Naive B cell (primary cell): ENCODE measurements at regions not wholly inside any gene's neighbourhood (a gene's known extent, or its start where the extent isn't known, plus 50 kb on each side); places are given as distances from the start of the nearest gene placed in this dataset.

Source experiments
- ATAC-seq, 2 donors: fragments of 150-1000 bp; cut with Tn5 transposase; 2 replicates each; pipeline ENCODE4 v1.10.0; 2021; ENCODE audit warnings: low read depth in 2 of 2, mild to moderate bottlenecking in 2 of 2, moderate library complexity in 2 of 2
- DNase-seq: peaks from one replicate; pipeline ENCODE4 v3.0.0; 2022
- H3K27ac Mint-ChIP-seq, 6 donors: one replicate each; pipeline ENCODE4 v1.8.0; 2020 to 2022; ENCODE audit warnings: mild to moderate bottlenecking in 6 of 6, mixed read lengths in 6 of 6, moderate library complexity in 5 of 6, inconsistent platforms in 2 of 6
- H3K27me3 Mint-ChIP-seq, 3 donors: one replicate each; pipeline ENCODE4 v1.8.0; 2021 to 2022; ENCODE audit warnings: mixed read lengths in 3 of 3, mild to moderate bottlenecking in 1 of 3
- H3K36me3 Mint-ChIP-seq, 2 donors: one replicate each; pipeline ENCODE4 v1.8.0; 2020 to 2022; ENCODE audit warnings: mixed read lengths in 2 of 2, inconsistent platforms in 1 of 2, mild to moderate bottlenecking in 1 of 2
- H3K4me1 Mint-ChIP-seq, 3 donors: one replicate each; pipeline ENCODE4 v1.8.0; 2020 to 2022; ENCODE audit warnings: mixed read lengths in 3 of 3, inconsistent platforms in 1 of 3, mild to moderate bottlenecking in 1 of 3, moderate library complexity in 1 of 3
- H3K4me3 Mint-ChIP-seq, 8 donors: one replicate each; pipeline ENCODE4 v1.8.0; 2020 to 2022; ENCODE audit warnings: mild to moderate bottlenecking in 8 of 8, mixed read lengths in 8 of 8, moderate library complexity in 8 of 8, inconsistent platforms in 2 of 8
- H3K9me3 Mint-ChIP-seq, 7 donors: one replicate each; pipeline ENCODE4 v1.8.0; 2020 to 2022; ENCODE audit warnings: mixed read lengths in 7 of 7, mild to moderate bottlenecking in 5 of 7, inconsistent platforms in 2 of 7, moderate library complexity in 1 of 7

- Mint-ChIP-seq H3K27ac (no peak overlapping the region), H3K4me1 (no peaks in the 10 kb centered on the region), H3K36me3 (peaks cover 0 to 9% of the 10 kb centered on the region in 2 donors), H3K27me3 (peaks cover 14 to 26% (median 14%) of the 10 kb centered on the region in 3 donors), H3K4me3 (no peak overlapping the region), H3K9me3 (peaks cover 0 to 6% (median under 1%) of the 10 kb centered on the region in 7 donors)
- no peak for DNase-seq
- ATAC-seq, result no peak
Observed at GRCh38 chr1:5639106-5639722, 353.0 kb downstream of the NPHP4 start.

GRCh38 chr1:5638582-5638981 is 353.6 kb downstream of the NPHP4 start:
- Mint-ChIP-seq H3K4me3 (no peak overlapping the region), H3K9me3 (peaks cover 0 to 6% (median 4%) of the 10 kb centered on the region in 7 donors), H3K27ac (no peak overlapping the region), H3K4me1 (no peaks in the 10 kb centered on the region), H3K36me3 (peaks cover 0 to 9% of the 10 kb centered on the region in 2 donors), H3K27me3 (peaks cover 8 to 21% (median 14%) of the 10 kb centered on the region in 3 donors)
- no peak for DNase-seq
- no peak for ATAC-seq

- Mint-ChIP-seq H3K27ac (no peak overlapping the region), H3K27me3 (peaks cover 1 to 18% (median 14%) of the 10 kb centered on the region in 3 donors), H3K4me1 (no peaks in the 10 kb centered on the region), H3K36me3 (peaks cover 0 to 9% of the 10 kb centered on the region in 2 donors), H3K9me3 (peaks cover 0 to 7% (median 4%) of the 10 kb centered on the region in 7 donors), H3K4me3 (no peak overlapping the region)
- no peak for DNase-seq
- no peak for ATAC-seq
Observed at GRCh38 chr1:5637171-5637570, 355.1 kb downstream of the NPHP4 start.

- peaks cover 0 to 9% of the 10 kb centered on the region in 2 donors for H3K36me3 Mint-ChIP-seq
- H3K27me3 Mint-ChIP-seq, result peaks cover 3 to 27% (median 8%) of the 10 kb centered on the region in 3 donors
- peaks cover 0 to 7% (median 2%) of the 10 kb centered on the region in 7 donors for H3K9me3 Mint-ChIP-seq
- ATAC-seq (no peak), DNase-seq (no peak)
- H3K27ac Mint-ChIP-seq, result no peak overlapping the region
- no peak overlapping the region for H3K4me3 Mint-ChIP-seq
- H3K4me1 Mint-ChIP-seq, result no peaks in the 10 kb centered on the region
Observed at GRCh38 chr1:5634893-5635292, 357.3 kb downstream of the NPHP4 start.

- ATAC-seq, result no peak
- Mint-ChIP-seq H3K27me3 (peaks cover 8 to 30% (median 11%) of the 10 kb centered on the region in 3 donors), H3K4me1 (no peaks in the 10 kb centered on the region), H3K27ac (peak overlapping the region in 2 of 6 donors; percentile 56 to 67), H3K9me3 (peaks cover 0 to 7% (median 0%) of the 10 kb centered on the region in 7 donors), H3K4me3 (no peak overlapping the region), H3K36me3 (peaks cover 0 to 9% of the 10 kb centered on the region in 2 donors)
- DNase-seq, result no peak
Observed at GRCh38 chr1:5632814-5633213, 359.4 kb downstream of the NPHP4 start.

- Mint-ChIP-seq H3K27me3 (peaks cover 8 to 27% (median 11%) of the 10 kb centered on the region in 3 donors), H3K9me3 (peaks cover 0 to 7% (median 0%) of the 10 kb centered on the region in 7 donors), H3K4me1 (no peaks in the 10 kb centered on the region), H3K4me3 (no peak overlapping the region), H3K36me3 (peaks cover 0 to 9% of the 10 kb centered on the region in 2 donors), H3K27ac (no peak overlapping the region)
- DNase-seq, result no peak
- no peak for ATAC-seq
Observed at GRCh38 chr1:5632224-5632623, 360.0 kb downstream of the NPHP4 start.

- H3K27me3 Mint-ChIP-seq, result peaks cover 7 to 25% (median 11%) of the 10 kb centered on the region in 3 donors
- peaks cover 0 to 2% (median 0%) of the 10 kb centered on the region in 7 donors for H3K9me3 Mint-ChIP-seq
- ATAC-seq (no peak), DNase-seq (no peak)
- no peak overlapping the region for H3K4me3 Mint-ChIP-seq
- H3K27ac Mint-ChIP-seq, result no peak overlapping the region
- no peaks in the 10 kb centered on the region for H3K36me3 Mint-ChIP-seq
- no peaks in the 10 kb centered on the region for H3K4me1 Mint-ChIP-seq
Observed at GRCh38 chr1:5628416-5628815, 363.8 kb downstream of the NPHP4 start.

GRCh38 chr1:5623399-5623798 is 368.8 kb downstream of the NPHP4 start:
- no peaks in the 10 kb centered on the region for H3K36me3 Mint-ChIP-seq
- ATAC-seq, result no peak
- H3K9me3 Mint-ChIP-seq, result peaks cover 0 to 2% (median 0%) of the 10 kb centered on the region in 7 donors
- peaks cover 6 to 44% (median 20%) of the 10 kb centered on the region in 3 donors for H3K27me3 Mint-ChIP-seq
- H3K27ac Mint-ChIP-seq, result no peak overlapping the region
- no peak overlapping the region for H3K4me3 Mint-ChIP-seq
- H3K4me1 Mint-ChIP-seq, result no peaks in the 10 kb centered on the region
- DNase-seq, result no peak

- ATAC-seq (no peak), DNase-seq (no peak)
- H3K36me3 Mint-ChIP-seq, result no peaks in the 10 kb centered on the region
- H3K27me3 Mint-ChIP-seq, result peaks cover 12 to 48% (median 27%) of the 10 kb centered on the region in 3 donors
- H3K4me1 Mint-ChIP-seq, result no peaks in the 10 kb centered on the region
- H3K4me3 Mint-ChIP-seq, result no peak overlapping the region
- peaks cover 0 to 2% (median 0%) of the 10 kb centered on the region in 7 donors for H3K9me3 Mint-ChIP-seq
- no peak overlapping the region for H3K27ac Mint-ChIP-seq
Observed at GRCh38 chr1:5622412-5622811, 369.8 kb downstream of the NPHP4 start.

GRCh38 chr1:5621692-5622091 is 370.5 kb downstream of the NPHP4 start:
- H3K4me1 Mint-ChIP-seq, result no peaks in the 10 kb centered on the region
- no peak for DNase-seq
- ATAC-seq, result no peak
- peaks cover 19 to 55% (median 27%) of the 10 kb centered on the region in 3 donors for H3K27me3 Mint-ChIP-seq
- peaks cover 0 to 2% (median 0%) of the 10 kb centered on the region in 7 donors for H3K9me3 Mint-ChIP-seq
- no peaks in the 10 kb centered on the region for H3K36me3 Mint-ChIP-seq
- no peak overlapping the region for H3K27ac Mint-ChIP-seq
- no peak overlapping the region for H3K4me3 Mint-ChIP-seq

- Mint-ChIP-seq H3K36me3 (no peaks in the 10 kb centered on the region), H3K27me3 (peaks cover 24 to 61% (median 27%) of the 10 kb centered on the region in 3 donors), H3K9me3 (peaks cover 0 to 2% (median 0%) of the 10 kb centered on the region in 7 donors), H3K4me1 (no peaks in the 10 kb centered on the region), H3K27ac (no peak overlapping the region), H3K4me3 (no peak overlapping the region)
- ATAC-seq (no peak), DNase-seq (no peak)
Observed at GRCh38 chr1:5620997-5621396, 371.2 kb downstream of the NPHP4 start.

- no peak for DNase-seq
- Mint-ChIP-seq H3K27me3 (peaks cover 24 to 61% (median 30%) of the 10 kb centered on the region in 3 donors), H3K4me3 (no peak overlapping the region), H3K27ac (no peak overlapping the region), H3K36me3 (no peaks in the 10 kb centered on the region), H3K4me1 (no peaks in the 10 kb centered on the region), H3K9me3 (peaks cover 0 to 2% (median 0%) of the 10 kb centered on the region in 7 donors)
- no peak for ATAC-seq
Observed at GRCh38 chr1:5620418-5620817, 371.8 kb downstream of the NPHP4 start.

- Mint-ChIP-seq H3K27ac (no peak overlapping the region), H3K4me3 (no peak overlapping the region), H3K36me3 (no peaks in the 10 kb centered on the region), H3K27me3 (peaks cover 24 to 64% (median 34%) of the 10 kb centered on the region in 3 donors), H3K4me1 (no peaks in the 10 kb centered on the region), H3K9me3 (no peaks in the 10 kb centered on the region)
- DNase-seq (no peak), ATAC-seq (no peak)
Observed at GRCh38 chr1:5619469-5619868, 372.8 kb downstream of the NPHP4 start.

GRCh38 chr1:5617546-5617945 is 374.7 kb downstream of the NPHP4 start:
- ATAC-seq, result no peak
- no peak overlapping the region for H3K4me3 Mint-ChIP-seq
- no peaks in the 10 kb centered on the region for H3K36me3 Mint-ChIP-seq
- H3K27ac Mint-ChIP-seq, result no peak overlapping the region
- H3K9me3 Mint-ChIP-seq, result peaks cover 0 to 10% (median 4%) of the 10 kb centered on the region in 7 donors
- DNase-seq, result no peak
- H3K4me1 Mint-ChIP-seq, result no peaks in the 10 kb centered on the region
- H3K27me3 Mint-ChIP-seq, result peaks cover 31 to 60% (median 33%) of the 10 kb centered on the region in 3 donors
